Fibroblast of skin of left biceps (primary cell): ENCODE measurements at regions not wholly inside any gene's neighbourhood (a gene's known extent, or its start where the extent isn't known, plus 50 kb on each side); places are given as distances from the start of the nearest gene placed in this dataset.

ENCODE experiments used
- DNase-seq, 2 experiments: peaks; one replicate each; pipeline ENCODE4 v3.0.0-alpha.2; 2013; ENCODE audit warnings: low read depth in 2 of 2

DNA sequence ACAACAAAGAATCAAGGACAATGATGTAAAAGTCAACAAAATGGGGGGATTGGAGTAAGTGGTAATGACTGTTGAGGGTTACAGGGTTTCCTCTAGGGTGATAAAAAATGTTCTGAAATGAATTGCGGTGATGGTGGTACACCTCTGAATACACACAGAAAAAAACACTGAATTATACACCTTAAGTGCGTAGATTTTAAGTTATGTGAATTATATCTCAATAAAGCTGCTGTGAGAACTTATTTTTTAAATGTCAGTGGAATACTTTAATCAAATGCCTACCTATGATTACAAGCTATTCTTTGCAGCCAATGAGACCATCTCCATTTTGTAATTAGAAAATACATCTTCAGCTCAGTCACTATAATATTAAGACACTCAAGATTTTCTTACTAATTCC, 53.5 kb downstream of the ZNF608 start:
- no peak for DNase-seq

DNA sequence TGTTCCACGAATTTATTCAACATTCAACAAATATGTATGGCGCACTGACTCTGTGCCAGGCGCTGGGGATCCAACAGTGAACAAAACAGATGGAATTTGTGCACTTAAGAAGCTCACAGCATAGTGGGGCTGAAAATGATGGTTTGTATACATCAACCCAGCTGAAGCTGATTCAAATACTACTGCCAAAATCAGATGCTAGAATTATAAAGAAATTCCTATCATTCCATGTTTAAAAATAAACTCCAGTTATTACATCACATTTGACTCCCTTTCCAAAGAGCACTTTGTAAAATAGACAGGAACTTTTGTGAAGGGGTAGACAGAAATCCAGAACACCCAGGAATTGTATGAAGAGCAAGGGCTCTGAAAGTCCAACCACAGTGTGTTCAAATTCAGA, 54.1 kb downstream of the ZNF608 start:
- peak; percentile 81 to 85 for DNase-seq

DNA sequence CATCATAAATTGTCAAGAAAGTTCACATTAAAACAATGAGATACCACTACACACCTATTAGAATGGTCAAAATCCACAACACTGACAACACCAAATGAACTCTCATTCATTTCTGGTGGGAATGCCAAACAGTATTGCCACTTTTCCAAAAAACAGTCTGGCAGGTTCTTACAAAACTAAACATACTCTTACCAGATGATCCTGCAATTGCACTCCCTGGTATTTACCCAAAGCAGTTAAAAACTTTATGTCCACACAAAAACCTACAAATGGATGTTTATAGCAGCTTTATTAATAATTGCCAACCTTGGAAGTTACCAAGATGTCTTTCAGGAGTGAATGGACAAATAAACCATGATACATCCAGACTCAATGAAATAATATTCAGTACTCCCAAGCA, 56.8 kb downstream of the ZNF608 start:
- DNase-seq, result no peak

DNA sequence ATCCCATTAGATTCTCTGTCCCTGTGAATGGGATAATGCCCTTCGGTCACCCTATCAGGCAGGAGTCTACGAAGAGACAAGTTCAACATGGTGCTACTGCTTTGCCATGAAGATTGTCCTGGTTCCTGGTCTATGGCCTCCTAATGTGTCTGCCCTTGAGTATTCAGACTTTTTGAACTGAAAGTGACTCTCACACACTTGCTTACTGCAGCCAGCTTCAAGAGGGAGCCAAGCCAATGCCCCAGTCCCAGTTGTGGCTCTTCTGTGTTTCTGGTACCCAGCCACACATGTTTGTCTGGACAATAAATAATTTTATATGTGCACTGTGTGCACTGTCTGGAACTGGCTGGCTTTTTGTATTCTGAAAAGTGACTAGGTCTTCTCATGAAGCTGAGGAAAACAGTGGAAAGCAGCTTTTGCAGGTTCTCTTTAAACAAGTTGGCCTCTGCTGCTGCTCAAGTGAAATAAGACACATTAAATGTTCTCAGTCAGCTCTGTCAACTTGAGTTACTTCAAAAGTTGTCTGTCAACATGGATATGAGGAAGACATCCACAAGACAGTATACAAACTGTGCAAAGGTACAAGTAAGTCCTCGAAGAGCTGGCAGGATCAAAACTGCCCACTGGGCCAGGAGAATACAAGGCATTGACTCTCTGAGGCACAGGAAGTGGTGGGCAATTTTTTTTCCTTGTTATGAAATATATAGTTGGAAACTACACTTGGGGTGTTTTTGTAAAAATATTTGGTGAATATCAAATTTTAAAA, 60.0 kb downstream of the ZNF608 start:
- no peak for DNase-seq

DNA sequence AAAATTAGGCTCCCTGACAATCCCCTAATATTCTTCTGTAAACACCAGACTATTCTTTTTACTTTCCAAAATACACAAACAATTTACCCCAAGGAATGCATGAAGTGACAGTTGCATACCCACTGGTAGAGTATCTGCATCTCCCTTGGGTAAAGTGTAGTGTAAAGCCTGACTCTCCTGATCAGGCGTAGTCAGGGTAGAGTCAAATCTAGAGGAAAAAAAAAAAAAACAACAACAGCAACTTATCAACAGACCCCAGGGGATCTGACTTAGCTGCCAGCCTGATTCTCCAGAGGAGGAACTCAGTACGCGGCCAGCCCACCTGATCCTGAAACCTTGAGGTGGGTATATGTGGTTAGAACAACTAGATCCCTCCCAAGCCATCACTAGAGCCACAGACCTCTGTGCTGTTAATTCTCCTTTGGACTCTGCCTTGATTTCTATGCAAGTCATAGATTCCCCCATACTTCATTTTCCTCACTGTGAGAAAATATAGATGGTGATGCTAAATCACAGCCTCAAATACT, 61.0 kb downstream of the ZNF608 start:
- no peak for DNase-seq

DNA sequence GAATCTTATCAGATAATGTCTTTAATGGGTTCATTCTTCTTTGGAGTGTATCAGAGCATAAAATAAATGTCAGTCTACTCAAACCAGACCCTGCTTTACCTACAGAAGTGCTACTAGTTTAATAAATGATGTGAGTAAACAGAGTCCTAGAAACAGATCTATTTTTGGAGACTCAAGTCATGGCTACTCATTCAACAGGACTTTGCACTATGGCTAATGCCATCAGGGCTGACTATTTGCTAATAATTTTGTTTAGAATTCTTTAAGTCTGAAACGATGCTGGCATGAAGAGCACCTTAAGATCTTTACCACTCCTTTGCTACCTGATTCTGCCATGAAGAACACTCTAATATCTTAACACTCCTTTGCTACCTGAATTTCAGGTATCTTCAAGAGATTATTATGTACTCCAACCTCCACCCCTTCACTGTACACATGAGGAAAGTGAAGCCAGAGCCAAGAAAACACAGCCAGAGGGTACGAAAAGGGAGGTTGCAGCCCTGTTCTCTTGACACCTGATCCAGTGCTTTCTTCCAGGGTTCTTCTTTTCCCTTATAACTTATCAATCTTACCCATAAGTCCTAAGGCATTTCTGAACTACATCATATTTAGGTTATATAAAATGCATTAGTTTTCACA, 62.4 kb downstream of the ZNF608 start:
- DNase-seq, result no peak

DNA sequence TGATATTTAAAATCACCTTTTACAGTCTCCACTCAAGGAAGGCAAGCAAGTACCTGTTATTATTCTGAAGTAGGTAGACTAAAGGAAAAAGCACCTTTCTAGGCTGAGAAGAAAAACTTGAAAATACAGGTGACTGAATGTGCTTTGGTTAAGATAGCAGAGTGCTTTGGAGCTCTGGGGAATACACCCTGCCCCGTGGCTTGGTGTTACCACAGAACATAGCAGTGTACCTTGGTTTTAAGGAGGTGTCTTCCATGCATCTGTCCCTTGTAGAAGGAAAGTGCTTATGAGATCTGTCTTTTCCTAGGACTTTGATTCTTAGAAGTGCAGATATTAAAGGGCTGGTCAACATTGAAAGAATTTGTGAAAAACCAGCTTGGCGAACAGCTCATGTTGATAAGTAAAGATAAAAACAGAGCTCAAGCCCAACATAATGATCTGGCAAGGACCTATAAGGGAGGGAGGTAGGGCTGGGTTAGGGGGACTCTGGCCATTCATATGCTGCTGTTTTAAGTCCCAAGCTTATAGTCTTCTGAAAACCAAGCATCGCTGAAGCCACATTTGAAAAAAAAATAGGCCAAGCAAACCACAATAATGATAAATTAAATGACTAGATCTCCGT, 66.8 kb downstream of the ZNF608 start:
- DNase-seq, result no peak

DNA sequence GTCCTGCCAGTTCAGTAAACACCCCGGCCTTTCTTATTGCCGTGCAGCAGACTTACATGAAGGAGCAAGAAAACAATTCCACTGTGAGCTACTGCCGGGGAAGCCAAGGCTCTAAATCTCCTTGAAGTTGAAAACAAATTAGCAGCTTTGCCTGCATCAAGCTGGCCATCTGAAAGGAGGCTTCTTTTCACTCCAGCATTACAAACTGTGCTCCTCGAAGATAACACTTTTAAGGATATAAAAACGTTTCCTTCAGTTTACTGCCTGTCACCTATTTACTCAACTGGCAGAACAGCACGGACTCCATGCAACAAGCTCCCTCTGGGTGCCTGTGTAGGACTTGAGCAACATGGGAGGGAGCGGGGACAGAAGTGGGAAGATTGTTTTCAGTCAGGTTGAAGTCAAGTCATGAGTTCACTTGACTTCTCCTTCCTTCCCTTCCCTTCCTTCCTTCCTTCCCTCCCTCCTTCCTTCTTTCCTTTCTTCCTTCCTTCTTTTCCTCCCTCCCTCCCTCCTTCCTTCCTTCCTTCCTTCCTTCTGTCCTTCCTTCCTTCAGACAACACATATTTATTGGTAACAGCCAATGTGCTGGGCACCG, 67.4 kb downstream of the ZNF608 start:
- DNase-seq, result no peak

DNA sequence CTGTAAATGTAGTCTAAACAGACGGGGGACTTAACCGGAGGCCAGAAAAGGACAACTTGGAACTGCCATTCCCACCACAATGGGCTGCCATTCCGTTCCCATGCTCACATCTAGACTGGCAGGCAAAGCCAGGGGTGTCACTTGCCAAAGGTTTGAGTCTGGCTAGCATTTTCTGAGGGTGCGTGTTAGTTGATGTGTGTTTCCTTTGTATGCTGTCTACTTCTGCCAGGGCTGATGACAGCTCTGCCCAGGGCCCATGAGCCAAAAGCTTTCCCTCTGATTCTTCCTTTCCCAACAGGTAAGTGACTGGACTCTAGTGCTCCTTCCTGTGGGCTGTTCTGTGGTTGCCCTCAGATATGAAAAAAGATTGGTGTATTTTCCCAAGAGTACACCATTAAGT, 68.0 kb downstream of the ZNF608 start:
- no peak for DNase-seq

DNA sequence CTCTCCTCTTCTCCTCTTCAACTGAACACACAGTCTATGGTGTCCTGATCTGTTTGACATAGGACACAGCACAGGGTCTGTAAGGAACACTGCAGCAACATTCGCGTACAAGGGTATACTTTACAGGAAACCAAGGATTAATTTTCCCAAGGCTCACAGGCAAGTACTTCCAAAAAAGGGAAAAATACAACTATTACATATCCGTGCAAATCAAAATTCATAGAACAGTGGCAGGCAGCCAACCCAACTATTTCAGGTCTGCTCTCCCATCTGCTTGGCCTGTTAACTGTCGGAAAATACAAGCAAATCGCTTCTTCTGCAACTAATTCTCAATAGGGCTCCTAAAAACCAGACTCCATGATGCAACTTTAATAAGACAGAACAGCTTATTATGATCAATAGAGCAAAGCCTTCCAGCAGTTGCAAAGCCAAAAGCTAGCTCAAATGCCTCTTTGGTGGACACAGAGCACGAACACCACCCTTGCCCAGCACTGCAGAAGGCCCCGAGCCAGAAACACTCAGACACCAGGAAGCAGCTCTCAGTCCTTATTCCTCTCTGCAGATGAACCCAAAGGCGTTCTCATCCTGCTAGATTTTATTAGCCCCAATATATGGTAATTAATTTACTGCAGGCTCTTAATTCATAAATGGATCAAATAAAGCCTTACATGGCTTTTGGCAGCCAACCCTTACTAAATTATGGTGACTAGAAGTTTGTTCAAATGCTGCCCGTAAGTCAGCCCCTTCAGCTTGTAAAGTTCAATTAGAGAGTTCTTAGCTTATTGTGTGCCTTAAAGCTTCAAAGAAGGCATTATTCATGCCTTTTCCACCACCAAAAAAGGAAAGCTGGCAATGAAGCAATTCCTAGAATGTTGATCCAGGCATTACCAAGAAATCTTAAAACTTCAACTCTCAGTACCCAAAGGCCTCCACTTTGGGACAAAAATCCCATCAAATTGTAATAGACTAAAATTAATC, 68.8 kb downstream of the ZNF608 start:
- peak; percentile 73 to 82 for DNase-seq

DNA sequence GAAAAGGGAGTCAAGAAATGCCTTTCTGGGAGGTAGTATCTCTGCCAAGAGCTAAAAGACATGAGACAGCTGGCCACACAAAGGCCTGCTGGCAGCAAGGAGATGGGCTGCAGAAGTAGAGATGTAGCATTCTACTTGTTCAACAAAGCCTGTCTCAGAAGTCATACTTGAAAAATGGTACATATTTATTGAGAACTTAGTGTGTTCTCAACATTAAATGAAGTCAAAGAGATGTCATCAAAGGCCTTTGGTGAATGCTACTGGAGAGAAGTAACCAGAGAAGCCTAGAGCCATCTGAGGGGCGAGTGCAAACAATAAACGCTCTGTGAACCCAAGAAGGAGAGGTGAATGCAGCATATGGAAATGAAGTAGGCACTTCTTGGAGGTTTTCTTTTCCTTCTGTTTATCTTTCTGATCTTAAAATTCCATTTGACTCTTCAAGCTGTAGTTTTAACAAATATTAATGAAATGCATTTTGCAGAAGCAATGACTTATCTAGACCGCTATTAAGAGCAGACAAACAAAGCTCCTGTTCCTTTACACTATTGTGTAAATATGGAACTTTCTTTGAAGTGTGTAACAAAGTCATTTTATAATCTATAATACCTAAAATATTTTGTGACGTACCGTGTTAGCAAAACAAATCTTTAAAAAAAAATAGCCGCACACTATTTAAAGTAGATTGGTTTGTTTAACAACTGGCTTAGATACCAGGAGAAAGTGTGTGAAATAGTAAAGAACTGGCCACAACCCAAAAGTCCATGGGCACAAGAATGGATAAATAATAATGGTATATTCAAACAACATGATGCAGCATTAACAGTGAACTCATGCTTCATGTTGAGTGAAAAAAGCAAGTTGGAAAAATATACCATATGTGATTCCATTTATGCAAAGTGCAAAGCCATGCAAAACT, 70.2 kb downstream of the ZNF608 start:
- DNase-seq, result no peak

DNA sequence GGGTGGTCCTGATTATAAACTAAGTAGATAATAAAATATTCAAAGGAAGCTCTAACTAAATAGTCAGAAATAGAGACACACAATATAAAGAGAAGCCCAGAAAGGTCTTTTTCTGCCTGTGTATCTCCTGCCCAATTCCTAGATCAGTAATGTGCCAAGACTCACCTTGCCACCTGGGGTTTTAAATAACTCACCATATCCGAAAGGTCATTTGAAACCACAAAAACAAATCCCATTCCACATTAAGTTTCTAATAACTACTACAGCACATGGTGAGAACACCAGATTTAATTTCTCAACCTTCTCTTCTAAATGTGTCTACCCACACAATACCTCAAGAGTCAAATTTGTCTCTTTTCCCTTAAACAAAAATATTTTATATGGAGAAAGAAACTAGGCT, 75.2 kb downstream of the ZNF608 start:
- no peak for DNase-seq

DNA sequence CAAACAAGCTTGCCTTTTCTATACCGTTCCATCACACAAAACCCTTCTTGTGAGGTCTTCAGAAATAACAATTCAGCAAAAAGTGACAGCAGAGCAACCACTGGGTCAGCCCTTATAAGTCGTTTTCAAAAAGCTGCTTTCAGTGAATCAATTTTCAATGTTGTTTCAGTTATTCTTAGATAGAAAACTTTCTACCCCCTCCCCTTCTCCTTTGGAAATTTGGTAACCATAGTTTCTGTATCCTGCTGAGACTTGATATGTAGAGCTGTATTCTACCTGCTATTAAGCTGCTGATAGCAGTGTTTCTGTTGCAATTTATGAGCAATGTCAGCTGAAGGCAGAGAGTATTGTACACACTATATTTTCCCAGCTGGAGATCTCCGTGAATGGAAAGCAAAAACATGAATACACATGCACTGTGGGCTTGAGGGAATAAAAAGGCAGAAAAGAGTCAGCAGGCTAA, 75.7 kb downstream of the ZNF608 start:
- DNase-seq, result no peak

DNA sequence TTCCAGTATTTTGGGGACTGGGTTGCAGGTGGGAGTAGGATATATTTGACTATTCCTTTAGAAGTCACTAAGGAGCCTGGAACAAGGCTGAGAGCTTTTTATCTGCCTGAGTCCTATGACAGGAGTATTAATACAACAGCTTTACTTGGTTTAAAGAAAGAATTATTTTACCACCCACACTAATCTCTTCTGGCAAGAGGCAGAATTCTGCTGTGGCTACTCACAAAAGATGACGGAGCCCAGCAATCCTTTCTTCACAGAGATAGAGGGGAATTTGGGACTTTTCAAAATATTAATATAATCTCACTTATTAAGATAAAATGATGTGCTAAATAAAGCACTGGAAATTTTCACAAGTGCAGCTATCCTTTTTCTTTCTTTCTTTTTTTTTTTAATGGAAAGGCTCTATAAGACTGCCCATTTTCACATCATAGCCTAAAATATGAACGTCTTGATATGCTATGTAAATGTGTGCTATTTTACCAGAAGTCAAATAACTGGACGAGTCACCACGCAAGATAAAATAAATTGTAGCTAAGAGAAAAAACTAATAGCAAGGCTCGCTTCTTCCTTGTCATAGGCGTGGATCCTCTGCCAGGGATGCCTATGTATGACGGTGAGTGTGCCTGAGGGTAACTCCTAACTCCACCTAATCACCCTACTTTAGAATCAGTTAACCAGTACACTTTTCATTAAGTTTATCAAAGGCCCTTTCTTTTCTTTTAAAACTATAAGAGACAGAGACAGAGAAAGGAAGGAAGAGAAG, 76.3 kb downstream of the ZNF608 start:
- DNase-seq, result no peak

DNA sequence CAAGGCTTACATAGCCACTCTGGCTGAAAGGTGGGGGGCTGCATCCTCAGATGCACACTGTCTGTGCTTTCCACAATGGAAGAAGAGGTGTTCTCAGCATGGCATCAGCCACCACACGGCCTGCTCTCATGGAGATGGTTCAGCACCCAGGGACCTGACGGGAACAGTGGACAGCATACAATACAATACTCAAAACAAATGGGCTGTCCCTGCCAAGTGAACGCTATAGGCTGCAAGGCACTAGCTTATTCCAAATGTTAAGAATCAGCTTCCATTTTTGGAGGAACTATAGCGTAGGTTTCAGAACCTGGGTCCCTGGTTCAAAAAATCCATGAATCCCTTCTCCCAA, 77.2 kb downstream of the ZNF608 start:
- DNase-seq, result no peak

DNA sequence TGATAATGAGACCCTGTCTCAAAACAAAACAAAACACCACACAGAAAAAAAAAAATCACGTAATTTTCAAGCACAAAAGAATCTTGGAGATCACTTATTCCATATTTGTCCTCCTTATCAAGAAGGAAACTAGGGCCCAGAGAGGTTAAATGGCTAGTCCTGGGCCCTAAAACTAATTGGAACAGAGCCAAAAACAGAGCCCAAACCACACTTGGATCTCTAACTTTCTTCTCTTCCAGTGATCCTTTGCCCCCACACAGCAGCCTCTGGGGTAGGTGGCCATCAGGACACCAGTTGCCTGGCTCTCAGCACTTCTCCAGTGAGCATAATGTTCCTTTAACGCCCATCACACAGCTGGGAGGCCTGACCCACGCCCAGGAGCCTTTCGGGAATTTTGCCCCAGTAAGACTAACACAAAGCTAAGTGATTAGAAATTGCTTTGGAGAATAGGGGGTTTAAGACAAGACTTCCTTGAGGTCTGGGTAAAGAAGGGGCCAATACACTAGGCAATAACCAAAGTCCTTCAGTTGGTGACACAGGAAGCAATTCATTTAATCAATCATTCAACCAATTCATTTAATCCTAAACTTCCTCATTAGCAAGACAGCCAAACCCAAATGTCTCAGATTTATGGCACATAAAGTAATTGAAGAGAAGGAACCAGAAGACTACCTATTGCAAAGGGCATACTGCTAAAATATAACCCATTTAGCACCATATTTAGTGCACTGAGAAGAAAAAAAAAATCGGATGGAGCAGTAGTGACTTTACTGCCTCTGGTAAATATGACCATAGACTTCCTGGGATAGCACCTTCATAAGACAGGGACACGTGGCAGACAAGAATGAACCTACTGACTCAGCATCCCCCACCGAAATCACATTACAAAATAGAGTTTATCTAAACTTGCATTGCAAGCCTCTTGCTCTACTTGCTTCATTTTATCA, 77.8 kb downstream of the ZNF608 start:
- no peak for DNase-seq

DNA sequence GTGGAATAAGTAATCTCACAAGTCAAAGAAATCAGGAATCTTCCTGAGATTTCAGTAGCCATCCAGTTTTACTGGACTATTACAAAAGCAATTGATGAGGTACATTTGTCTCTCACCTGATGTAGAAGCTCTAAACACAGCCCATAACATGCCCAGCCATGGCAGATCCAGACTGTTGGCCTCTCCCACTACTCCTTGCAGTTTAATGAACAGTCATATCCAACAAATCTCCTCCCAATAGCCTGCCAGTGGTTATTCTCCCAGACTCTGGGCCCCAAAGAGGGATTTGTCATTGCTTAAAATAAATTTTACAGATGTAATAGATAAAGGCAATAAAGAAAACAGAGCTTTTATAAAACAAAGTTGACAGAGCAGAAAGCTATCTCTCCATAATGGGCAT, 80.8 kb downstream of the ZNF608 start:
- DNase-seq, result no peak

DNA sequence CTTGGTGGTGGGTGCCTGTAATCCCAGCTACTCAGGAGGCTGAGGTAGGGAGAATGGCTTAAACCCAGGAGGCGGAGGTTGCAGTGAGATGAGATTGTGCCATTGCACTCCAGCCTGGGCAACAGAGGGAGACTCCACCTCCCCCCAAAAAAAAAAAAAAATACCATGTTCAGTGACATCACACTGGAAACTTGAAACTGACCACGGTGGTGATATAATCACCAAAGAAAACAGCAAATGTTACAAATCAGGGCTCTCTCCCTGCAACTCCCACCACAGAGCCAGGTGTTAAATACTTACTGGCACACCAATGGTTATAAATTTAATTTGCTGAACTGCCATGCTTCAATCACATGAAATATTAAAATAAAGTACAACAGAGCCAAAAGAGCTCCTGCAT, 81.4 kb downstream of the ZNF608 start:
- no peak for DNase-seq
